Vagina (tissue), 2 donors: ENCODE measurements at regions not wholly inside any gene's neighbourhood (a gene's known extent, or its start where the extent isn't known, plus 50 kb on each side); places are given as distances from the start of the nearest gene placed in this dataset.

Experiments
- DNase-seq, 2 donors: peaks; one replicate each; pipeline ENCODE4 v3.0.0-alpha.2; 2017; ENCODE audit errors: extremely low spot score in 2 of 2
- H3K27ac ChIP-seq: fragments of 200-600 bp; sonication (generic); one replicate; pipeline ENCODE4 v1.5.1; 2019
- H3K27me3 ChIP-seq: fragments of 200-600 bp; sonication (generic); one replicate; pipeline ENCODE4 v1.5.1; 2019
- H3K36me3 ChIP-seq, 2 donors: fragments of 200-600 bp; sonication (generic); one replicate each; pipeline ENCODE4 v1.5.1; 2017 to 2019
- H3K4me1 ChIP-seq: fragments of 200-600 bp; sonication (generic); one replicate; pipeline ENCODE4 v1.5.1; 2019
- H3K4me3 ChIP-seq, 2 donors: fragments of 200-600 bp; sonication (generic); 1 replicate in 1 of 2; 2 replicates in 1 of 2; pipeline ENCODE4 v1.5.1; 2016 to 2019
- H3K9me3 ChIP-seq: fragments of 200-600 bp; sonication (generic); one replicate; pipeline ENCODE4 v1.5.1; 2019
- CTCF ChIP-seq, 3 experiments: fragments of 450-650 bp in 2 of 3; fragments of 200-600 bp in 1 of 3; sonication (generic) in 1 of 3; IDR thresholded peaks; one replicate each; pipeline ENCODE4 v1.5.1; 2017 to 2019; ENCODE audit warnings: antibody characterized with exemption in 3 of 3, mild to moderate bottlenecking in 2 of 3, moderate library complexity in 2 of 3
- POLR2A ChIP-seq, 2 donors: fragments of 450-650 bp; IDR thresholded peaks; one replicate each; pipeline ENCODE4 v1.6.1; 2017; ENCODE audit warnings: antibody characterized with exemption in 2 of 2, mild to moderate bottlenecking in 2 of 2, moderate library complexity in 2 of 2
- POLR2AphosphoS5 ChIP-seq, 2 donors: sonication (generic); formaldehyde crosslinking; IDR thresholded peaks; one replicate each; pipeline ENCODE4 v1.9.0; 2017; ENCODE audit warnings: antibody characterized with exemption in 2 of 2, mild to moderate bottlenecking in 2 of 2, low read depth in 1 of 2; ENCODE audit not compliant: insufficient read depth in 1 of 2
- intact Hi-C: fragments of 100-400 bp; cut with DNase I; formaldehyde crosslinking; loops from one replicate; pipeline ENCODE4 v1.15.1; 2023

DNA sequence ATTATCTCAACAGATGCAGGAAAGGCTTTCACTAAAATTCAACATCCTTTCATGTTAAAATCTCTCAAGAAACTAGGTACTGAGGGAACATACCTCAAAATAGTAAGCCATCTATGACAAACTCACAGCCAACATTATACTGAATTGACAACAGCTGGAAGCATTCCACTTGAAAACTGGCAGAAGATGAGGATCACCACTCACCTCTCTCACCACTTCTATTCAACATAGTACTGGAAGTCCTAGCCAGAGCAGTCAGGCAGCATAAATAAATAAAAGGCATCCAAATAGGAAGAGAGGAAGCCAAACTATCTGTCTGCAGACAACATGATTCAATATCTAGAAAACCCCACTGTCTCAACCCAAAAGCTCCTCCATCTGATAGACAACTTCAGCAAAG, 203.6 kb upstream of the GRAMD2B start:
- intact Hi-C loops, result no loop called here
- no peaks in the 10 kb centered on the region for H3K27me3 ChIP-seq
- H3K4me1 ChIP-seq, result no peaks in the 10 kb centered on the region
- no peak overlapping the region for H3K4me3 ChIP-seq
- H3K36me3 ChIP-seq, result no peaks in the 10 kb centered on the region
- H3K27ac ChIP-seq, result no peak overlapping the region
- no peak for DNase-seq
- no peaks in the 10 kb centered on the region for H3K9me3 ChIP-seq
- TF ChIP-seq CTCF (IDR thresholded peaks at IDR 0.05) (no peak), POLR2AphosphoS5 (IDR thresholded peaks at IDR 0.05; ENCODE audit: insufficient read depth in 1 of 2, low read depth in 1 of 2) (no peak), POLR2A (IDR thresholded peaks at IDR 0.05) (no peak)

DNA sequence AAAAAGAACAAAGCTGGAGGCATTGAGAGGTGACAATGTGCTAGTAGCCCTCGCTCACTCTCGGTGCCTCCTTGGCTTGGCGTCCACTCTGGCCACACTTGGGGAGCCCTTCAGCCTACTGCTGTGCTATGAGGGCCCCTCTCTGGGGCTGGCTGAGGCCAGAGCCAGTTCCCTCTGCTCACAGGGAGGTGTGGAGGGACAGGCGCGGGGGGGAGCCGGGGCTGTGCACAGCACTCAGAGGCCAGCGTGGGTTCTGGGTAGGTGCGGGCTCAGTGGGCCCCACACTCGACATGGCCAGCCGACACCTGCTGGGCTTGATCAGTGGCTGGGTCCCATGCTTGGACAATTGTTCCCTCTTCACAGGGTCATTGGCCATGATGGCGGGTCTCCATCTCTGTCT, 202.5 kb upstream of the GRAMD2B start:
- Histone ChIP-seq H3K36me3 (no peaks in the 10 kb centered on the region), H3K27ac (no peak overlapping the region), H3K9me3 (no peaks in the 10 kb centered on the region), H3K4me1 (no peaks in the 10 kb centered on the region), H3K4me3 (no peak overlapping the region), H3K27me3 (no peaks in the 10 kb centered on the region)
- DNase-seq, result no peak
- intact Hi-C loops, result no loop called here
- TF ChIP-seq POLR2AphosphoS5 (IDR thresholded peaks at IDR 0.05; ENCODE audit: insufficient read depth in 1 of 2, low read depth in 1 of 2) (no peak), POLR2A (IDR thresholded peaks at IDR 0.05) (no peak), CTCF (IDR thresholded peaks at IDR 0.05) (no peak)

GRCh38 chr5:126228934-126229333, 194.3 kb upstream of the GRAMD2B start:
- TF ChIP-seq POLR2AphosphoS5 (IDR thresholded peaks at IDR 0.05; ENCODE audit: insufficient read depth in 1 of 2, low read depth in 1 of 2), result no peak
- no peak for TF ChIP-seq CTCF (IDR thresholded peaks at IDR 0.05)
- TF ChIP-seq POLR2A (IDR thresholded peaks at IDR 0.05), result no peak
- Histone ChIP-seq H3K36me3 (no peaks in the 10 kb centered on the region), H3K9me3 (no peaks in the 10 kb centered on the region), H3K27ac (no peak overlapping the region), H3K27me3 (no peaks in the 10 kb centered on the region), H3K4me1 (no peaks in the 10 kb centered on the region), H3K4me3 (no peak overlapping the region)
- intact Hi-C loops, result no loop called here
- no peak for DNase-seq

DNA sequence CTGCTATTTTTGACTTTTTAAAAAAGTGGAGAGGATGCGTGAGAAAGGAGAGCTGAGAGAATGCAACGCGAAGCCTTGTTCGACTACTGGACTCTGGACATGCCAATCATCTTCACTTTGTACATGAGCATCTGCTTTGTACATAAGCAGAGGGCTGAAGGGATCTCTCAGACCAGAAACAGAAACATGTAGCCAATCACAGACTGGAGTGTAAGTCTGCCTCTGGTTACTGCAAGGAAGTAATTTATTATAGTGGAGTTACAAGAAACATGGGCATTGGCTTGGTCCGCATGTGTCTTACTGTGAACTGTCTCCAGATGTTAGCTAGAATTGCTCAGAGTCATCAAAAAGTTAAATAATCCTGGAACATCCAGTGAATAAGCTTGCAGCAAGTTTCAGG, 190.0 kb upstream of the GRAMD2B start:
- intact Hi-C loops, result no loop called here
- no peak for TF ChIP-seq POLR2AphosphoS5 (IDR thresholded peaks at IDR 0.05; ENCODE audit: insufficient read depth in 1 of 2, low read depth in 1 of 2)
- no peak for TF ChIP-seq POLR2A (IDR thresholded peaks at IDR 0.05)
- no peak for TF ChIP-seq CTCF (IDR thresholded peaks at IDR 0.05)
- Histone ChIP-seq H3K9me3 (no peaks in the 10 kb centered on the region), H3K4me1 (no peaks in the 10 kb centered on the region), H3K4me3 (no peak overlapping the region), H3K36me3 (no peaks in the 10 kb centered on the region), H3K27ac (no peak overlapping the region), H3K27me3 (no peaks in the 10 kb centered on the region)
- no peak for DNase-seq

- Histone ChIP-seq H3K27ac (no peak overlapping the region), H3K9me3 (no peaks in the 10 kb centered on the region), H3K27me3 (no peaks in the 10 kb centered on the region), H3K4me1 (no peaks in the 10 kb centered on the region), H3K36me3 (no peaks in the 10 kb centered on the region), H3K4me3 (no peak overlapping the region)
- no peak for DNase-seq
- TF ChIP-seq POLR2AphosphoS5 (IDR thresholded peaks at IDR 0.05; ENCODE audit: insufficient read depth in 1 of 2, low read depth in 1 of 2) (no peak), CTCF (IDR thresholded peaks at IDR 0.05) (no peak), POLR2A (IDR thresholded peaks at IDR 0.05) (no peak)
- intact Hi-C loops, result no loop called here
Observed at GRCh38 chr5:126234563-126235195, 188.5 kb upstream of the GRAMD2B start.
